H9 (cell line): ENCODE measurements at regions not wholly inside any gene's neighbourhood (a gene's known extent, or its start where the extent isn't known, plus 50 kb on each side); places are given as distances from the start of the nearest gene placed in this dataset.

Experiments
- DNase-seq: peaks from one replicate; pipeline ENCODE4 v3.0.0-alpha.2; 2017
- H2AFZ ChIP-seq: one replicate; pipeline ENCODE4 v1.6.1; 2013; ENCODE audit warnings: mild to moderate bottlenecking, low read length, control low read depth, moderate library complexity
- H2AK5ac ChIP-seq: 2 replicates; pipeline ENCODE4 v1.6.1; 2013; ENCODE audit warnings: low read length, control low read depth, mixed read lengths; ENCODE audit not compliant: insufficient read length
- H2BK120ac ChIP-seq: one replicate; pipeline ENCODE4 v1.6.1; 2013; ENCODE audit warnings: low read depth, mild to moderate bottlenecking, low read length, control low read depth, inconsistent platforms; ENCODE audit not compliant: poor library complexity, severe bottlenecking
- H2BK12ac ChIP-seq: 2 replicates; pipeline ENCODE4 v1.6.1; 2013; ENCODE audit warnings: low read length, control low read depth, mixed read lengths, low read depth; ENCODE audit not compliant: insufficient read length
- H2BK15ac ChIP-seq: 2 replicates; pipeline ENCODE4 v1.6.1; 2013; ENCODE audit warnings: low read depth, low read length, control low read depth
- H2BK20ac ChIP-seq: one replicate; pipeline ENCODE4 v1.6.1; 2013; ENCODE audit warnings: low read depth, mild to moderate bottlenecking, low read length, control low read depth, inconsistent platforms; ENCODE audit not compliant: poor library complexity, severe bottlenecking
- H2BK5ac ChIP-seq: 2 replicates; pipeline ENCODE4 v1.6.1; 2013; ENCODE audit warnings: low read length, control low read depth, mixed read lengths; ENCODE audit not compliant: insufficient read length
- H3K14ac ChIP-seq: 2 replicates; pipeline ENCODE4 v1.6.1; 2013; ENCODE audit warnings: low read length, control low read depth; ENCODE audit not compliant: insufficient read depth
- H3K18ac ChIP-seq: 2 replicates; pipeline ENCODE4 v1.6.1; 2013; ENCODE audit warnings: low read depth, mild to moderate bottlenecking, mixed read lengths, low read length, control low read depth; ENCODE audit not compliant: insufficient read length
- H3K23ac ChIP-seq: 2 replicates; pipeline ENCODE4 v1.6.1; 2013; ENCODE audit warnings: low read length, control low read depth, mixed read lengths, low read depth; ENCODE audit not compliant: insufficient read length
- H3K23me2 ChIP-seq: 2 replicates; pipeline ENCODE4 v1.6.1; 2013; ENCODE audit warnings: low read depth, mild to moderate bottlenecking, mixed read lengths, low read length, control low read depth; ENCODE audit not compliant: insufficient read length, poor library complexity, severe bottlenecking
- H3K27ac ChIP-seq: 2 replicates; pipeline ENCODE4 v1.5.1; 2013; ENCODE audit warnings: low read length, control low read depth, mixed read lengths, low read depth; ENCODE audit not compliant: insufficient read length
- H3K27me3 ChIP-seq: 2 replicates; pipeline ENCODE4 v1.6.1; 2013; ENCODE audit warnings: low read length, control low read depth, inconsistent platforms; ENCODE audit not compliant: insufficient read depth
- H3K4ac ChIP-seq: 2 replicates; pipeline ENCODE4 v1.6.1; 2013; ENCODE audit warnings: low read depth, mild to moderate bottlenecking, control low read depth, inconsistent platforms, low read length, moderate library complexity
- H3K4me1 ChIP-seq: 2 replicates; pipeline ENCODE4 v1.6.1; 2013; ENCODE audit warnings: low read length, control low read depth, inconsistent platforms; ENCODE audit not compliant: insufficient read depth
- H3K4me2 ChIP-seq: 2 replicates; pipeline ENCODE4 v1.6.1; 2013; ENCODE audit warnings: low read length, control low read depth, mixed read lengths; ENCODE audit not compliant: insufficient read length, insufficient read depth
- H3K56ac ChIP-seq: 2 replicates; pipeline ENCODE4 v1.6.1; 2013; ENCODE audit warnings: low read depth, mild to moderate bottlenecking, mixed read lengths, low read length, control low read depth; ENCODE audit not compliant: insufficient read length
- H3K79me1 ChIP-seq: 2 replicates; pipeline ENCODE4 v1.6.1; 2013; ENCODE audit warnings: low read depth, mild to moderate bottlenecking, moderate library complexity, low read length, control low read depth, inconsistent platforms; ENCODE audit not compliant: insufficient read depth, poor library complexity, severe bottlenecking
- H3K79me2 ChIP-seq: 2 replicates; pipeline ENCODE4 v1.6.1; 2013; ENCODE audit warnings: low read length, control low read depth, inconsistent platforms; ENCODE audit not compliant: insufficient read depth
- H3K9ac ChIP-seq: 2 replicates; pipeline ENCODE4 v1.6.1; 2013; ENCODE audit warnings: low read length, control low read depth, mixed read lengths; ENCODE audit not compliant: insufficient read length; ENCODE audit errors: extremely low read depth
- H3K9me3 ChIP-seq: one replicate; pipeline ENCODE4 v1.6.1; 2013; ENCODE audit warnings: low read depth, low read length, inconsistent platforms; ENCODE audit not compliant: control insufficient read depth
- H3T11ph ChIP-seq: one replicate; pipeline ENCODE4 v1.6.1; 2013; ENCODE audit warnings: mild to moderate bottlenecking, low read length, control low read depth, inconsistent platforms
- H4K20me1 ChIP-seq: one replicate; pipeline ENCODE4 v1.6.1; 2013; ENCODE audit not compliant: control insufficient read depth, insufficient read length, insufficient read depth
- H4K5ac ChIP-seq: 2 replicates; pipeline ENCODE4 v1.6.1; 2013; ENCODE audit warnings: low read depth, mild to moderate bottlenecking, mixed read lengths, low read length, control low read depth; ENCODE audit not compliant: insufficient read length
- H4K8ac ChIP-seq: replicated peaks from 2 replicates; pipeline ENCODE4 v1.6.1; 2013; ENCODE audit warnings: low read length, control low read depth, mixed read lengths, low read depth; ENCODE audit not compliant: insufficient read length
- H4K91ac ChIP-seq: 2 replicates; pipeline ENCODE4 v1.6.1; 2013; ENCODE audit warnings: low read depth, mild to moderate bottlenecking, moderate library complexity, mixed read lengths, low read length, control low read depth; ENCODE audit not compliant: insufficient read length
- H3K27ac Mint-ChIP-seq, 3 experiments: 2 replicates in 2 of 3; 3 replicates in 1 of 3; pipeline ENCODE4 v1.8.0; 2020 to 2021; ENCODE audit warnings: mixed read lengths in 3 of 3, mild to moderate bottlenecking in 1 of 3, moderate library complexity in 1 of 3
- H3K27me3 Mint-ChIP-seq: 2 replicates; pipeline ENCODE4 v1.8.0; 2021; ENCODE audit warnings: low read depth, mild to moderate bottlenecking, moderate library complexity, mixed read lengths
- H3K36me3 Mint-ChIP-seq, 3 experiments: 2 replicates in 2 of 3; 3 replicates in 1 of 3; pipeline ENCODE4 v1.8.0; 2020 to 2021; ENCODE audit warnings: low read depth in 3 of 3, mixed read lengths in 3 of 3; ENCODE audit not compliant: insufficient read depth in 1 of 3
- H3K4me1 Mint-ChIP-seq, 2 experiments: 2 replicates each; pipeline ENCODE4 v1.8.0; 2020; ENCODE audit warnings: mixed read lengths in 2 of 2
- H3K4me3 Mint-ChIP-seq, 2 experiments: 2 replicates in 1 of 2; 3 replicates in 1 of 2; pipeline ENCODE4 v1.8.0; 2020 to 2021; ENCODE audit warnings: mild to moderate bottlenecking in 2 of 2, mixed read lengths in 2 of 2, moderate library complexity in 1 of 2
- H3K9me3 Mint-ChIP-seq, 2 experiments: 2 replicates in 1 of 2; 3 replicates in 1 of 2; pipeline ENCODE4 v1.8.0; 2020; ENCODE audit warnings: mild to moderate bottlenecking in 2 of 2, mixed read lengths in 2 of 2, moderate library complexity in 1 of 2
- WGBS: extraction: QIAGEN DNeasy Blood & Tissue Kit; methylation state at CpG from one replicate; pipeline ENCODE4 v1.1.7; 2013; ENCODE audit warnings: missing lambda C conversion rate, low lambda C conversion rate, mixed read lengths; ENCODE audit not compliant: insufficient read length; ENCODE audit errors: extremely low coverage; 5-methylcytosine and 5-hydroxymethylcytosine counted together
- TF ChIP-seq, protein P1 (sequence below): fragments of 200-600 bp; sonication (generic); conservative IDR thresholded peaks from 3 replicates; pipeline ENCODE4 v1.8.0; 2021; ENCODE audit warnings: antibody characterized with exemption, mild to moderate bottlenecking

DNA sequence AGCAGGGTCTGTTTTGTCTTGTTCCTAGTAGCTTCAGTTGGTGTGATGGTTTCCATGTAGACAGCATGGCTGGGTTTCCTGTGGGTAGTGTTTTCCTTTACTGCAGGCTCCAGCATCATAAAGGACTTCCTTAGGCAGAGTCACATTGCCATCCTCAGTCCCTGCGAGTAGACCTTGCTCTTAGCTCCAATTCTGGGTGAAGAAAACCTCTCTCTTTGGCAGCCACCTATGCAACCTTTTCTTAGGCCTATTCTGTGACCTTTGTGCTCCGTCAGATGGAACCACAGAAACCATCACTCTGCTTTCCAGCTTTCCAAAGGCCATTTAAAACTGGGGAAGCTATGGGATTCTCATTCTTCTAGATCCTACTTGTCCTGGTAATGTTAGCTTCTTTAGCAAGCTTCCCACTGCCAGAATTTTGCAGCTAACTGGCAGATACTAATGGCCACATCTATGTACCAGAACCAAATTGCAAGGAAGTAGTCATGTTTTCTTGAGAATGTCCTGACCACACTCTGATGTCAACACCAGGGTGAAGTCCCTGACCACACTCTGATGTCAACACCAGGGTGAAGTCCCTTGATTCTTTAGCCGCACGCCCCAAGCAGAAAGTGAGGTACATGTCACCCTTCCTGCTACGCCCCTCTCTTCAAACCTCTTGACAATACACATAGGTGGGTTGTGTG lies 646.6 kb upstream of the HS3ST5 start:
- Histone ChIP-seq H2BK15ac (no peak overlapping the region), H3K14ac (no peak overlapping the region), H3K27me3 (no peaks in the 10 kb centered on the region), H3K9me3 (no peaks in the 10 kb centered on the region), H4K8ac (no peak overlapping the region), H3K79me1 (no peaks in the 10 kb centered on the region), H3K79me2 (no peaks in the 10 kb centered on the region), H4K20me1 (no peaks in the 10 kb centered on the region), H3K4me1 (no peaks in the 10 kb centered on the region), H3T11ph (no peak overlapping the region), H2AK5ac (no peak overlapping the region), H3K4ac (no peak overlapping the region), H2AFZ (no peak overlapping the region), H3K27ac (no peak overlapping the region), H3K56ac (no peak overlapping the region), H3K4me2 (no peak overlapping the region), H2BK20ac (no peak overlapping the region), H2BK5ac (no peak overlapping the region), H3K23me2 (no peaks in the 10 kb centered on the region), H4K91ac (no peak overlapping the region), H2BK120ac (no peak overlapping the region), H3K23ac (no peak overlapping the region), H3K18ac (no peak overlapping the region), H4K5ac (no peak overlapping the region), H2BK12ac (no peak overlapping the region), H3K9ac (no peak overlapping the region)
- H3K27me3 Mint-ChIP-seq = no peaks in the 10 kb centered on the region
- no peak for DNase-seq
- no peak overlapping the region; a peak in 1 of 7 replicates for H3K27ac Mint-ChIP-seq
- H3K4me3 Mint-ChIP-seq = no peak overlapping the region
- H3K9me3 Mint-ChIP-seq = no peaks in the 10 kb centered on the region; a peak in 1 of 5 replicates
- H3K4me1 Mint-ChIP-seq = peaks cover 4% of the 10 kb centered on the region in 2 experiments; a peak in 1 of 4 replicates
- no CpG with 5 or more reads among the region's 5 CpGs for WGBS
- H3K36me3 Mint-ChIP-seq = no peaks in the 10 kb centered on the region; a peak in 1 of 7 replicates
- TF ChIP-seq, protein P1, sequence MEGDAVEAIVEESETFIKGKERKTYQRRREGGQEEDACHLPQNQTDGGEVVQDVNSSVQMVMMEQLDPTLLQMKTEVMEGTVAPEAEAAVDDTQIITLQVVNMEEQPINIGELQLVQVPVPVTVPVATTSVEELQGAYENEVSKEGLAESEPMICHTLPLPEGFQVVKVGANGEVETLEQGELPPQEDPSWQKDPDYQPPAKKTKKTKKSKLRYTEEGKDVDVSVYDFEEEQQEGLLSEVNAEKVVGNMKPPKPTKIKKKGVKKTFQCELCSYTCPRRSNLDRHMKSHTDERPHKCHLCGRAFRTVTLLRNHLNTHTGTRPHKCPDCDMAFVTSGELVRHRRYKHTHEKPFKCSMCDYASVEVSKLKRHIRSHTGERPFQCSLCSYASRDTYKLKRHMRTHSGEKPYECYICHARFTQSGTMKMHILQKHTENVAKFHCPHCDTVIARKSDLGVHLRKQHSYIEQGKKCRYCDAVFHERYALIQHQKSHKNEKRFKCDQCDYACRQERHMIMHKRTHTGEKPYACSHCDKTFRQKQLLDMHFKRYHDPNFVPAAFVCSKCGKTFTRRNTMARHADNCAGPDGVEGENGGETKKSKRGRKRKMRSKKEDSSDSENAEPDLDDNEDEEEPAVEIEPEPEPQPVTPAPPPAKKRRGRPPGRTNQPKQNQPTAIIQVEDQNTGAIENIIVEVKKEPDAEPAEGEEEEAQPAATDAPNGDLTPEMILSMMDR = no peak
